NCI-H69 (cell line): ENCODE measurements at regions not wholly inside any gene's neighbourhood (a gene's known extent, or its start where the extent isn't known, plus 50 kb on each side); places are given as distances from the start of the nearest gene placed in this dataset.

Experiments
- DNase-seq: peaks from one replicate; lab custom pipeline; 2025; lab: John Stamatoyannopoulos, UW

DNA sequence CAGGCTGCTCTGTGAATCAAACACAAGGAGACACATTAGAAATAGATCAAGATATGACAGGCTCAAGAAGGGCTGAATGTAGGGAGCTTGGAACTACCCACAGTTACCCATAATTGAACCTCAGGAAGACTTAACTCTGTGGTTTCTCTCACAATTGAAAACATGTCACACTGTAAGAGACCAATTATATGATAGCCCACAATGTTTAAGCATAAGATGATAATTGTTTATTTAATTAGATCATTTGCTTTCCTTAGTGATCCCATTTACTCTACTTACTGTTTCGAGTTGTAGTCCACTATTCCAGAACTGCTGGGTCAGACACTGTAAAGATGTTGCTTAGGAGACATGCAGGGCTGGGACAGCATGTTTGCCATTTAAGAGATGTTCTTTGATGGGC lies 201.3 kb upstream of the RARB start:
- peak; percentile 16 for DNase-seq

DNA sequence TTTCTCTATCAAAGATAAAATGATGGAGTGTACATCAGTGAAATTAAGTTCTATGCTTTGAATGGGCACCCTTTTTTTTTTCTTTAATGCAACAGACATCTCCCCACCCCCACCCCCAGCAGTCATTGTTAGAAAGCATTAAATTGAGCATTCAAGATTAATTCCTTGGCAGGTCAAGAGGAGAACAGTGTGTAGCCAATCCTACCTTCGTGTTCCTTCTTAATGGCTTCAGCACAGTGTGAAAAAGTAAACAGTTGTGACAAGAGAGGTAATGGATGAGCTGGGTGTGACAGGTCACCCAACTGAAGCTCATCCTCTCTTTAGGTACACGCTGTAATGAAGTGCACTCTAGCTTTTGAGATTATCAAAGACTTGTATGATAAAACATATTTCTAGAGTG lies 198.5 kb upstream of the RARB start:
- peak; percentile 94 for DNase-seq

DNA sequence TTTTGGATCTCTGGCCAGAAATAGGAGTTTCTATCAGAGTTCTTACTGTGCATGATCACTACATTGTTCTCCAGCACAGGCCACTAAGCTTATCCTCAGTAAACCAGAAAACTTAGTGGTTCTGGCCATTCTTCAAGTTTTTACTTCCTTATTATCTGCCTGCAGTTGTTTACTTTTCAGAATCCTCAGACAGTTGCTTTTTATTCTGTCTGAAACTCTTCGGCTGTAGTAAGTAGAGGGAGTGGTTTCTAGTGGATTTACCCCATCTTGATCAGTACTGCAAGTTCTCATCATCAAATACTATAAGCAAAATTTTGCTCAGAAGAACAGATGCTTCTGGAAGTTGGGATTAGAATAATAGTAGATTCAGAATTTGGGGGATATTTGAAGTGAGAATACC lies 193.0 kb upstream of the RARB start:
- no peak for DNase-seq

- no peak for DNase-seq
Measured at GRCh38 chr3:25235466-25235865, 192.6 kb upstream of the RARB start.

GRCh38 chr3:25237602-25238001 lies 190.5 kb upstream of the RARB start:
- no peak for DNase-seq

GRCh38 chr3:25239042-25239441 lies 189.0 kb upstream of the RARB start:
- DNase-seq, result no peak

GRCh38 chr3:25246913-25247312 lies 181.2 kb upstream of the RARB start:
- DNase-seq, result no peak

DNA sequence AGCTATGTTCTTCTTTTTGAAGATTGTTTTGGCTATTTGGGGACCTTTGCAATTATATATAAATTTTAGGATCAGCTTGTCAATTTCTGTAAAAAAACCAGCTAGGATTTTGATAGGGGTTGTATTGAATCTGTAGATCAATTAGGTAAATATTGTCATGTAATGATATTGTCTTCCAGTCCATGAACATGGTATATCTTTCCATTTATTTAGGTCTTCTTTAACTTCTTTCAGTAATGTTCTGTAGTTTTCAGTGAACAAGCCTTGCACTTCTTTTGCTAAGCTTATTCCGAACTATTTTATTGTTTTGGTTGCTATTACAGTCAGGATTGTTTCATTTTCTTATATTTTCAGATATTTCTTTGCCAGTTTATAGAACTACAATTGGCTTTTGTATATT lies 175.8 kb upstream of the RARB start:
- DNase-seq, result no peak

GRCh38 chr3:25257026-25257425 lies 171.0 kb upstream of the RARB start:
- DNase-seq, result no peak

DNA sequence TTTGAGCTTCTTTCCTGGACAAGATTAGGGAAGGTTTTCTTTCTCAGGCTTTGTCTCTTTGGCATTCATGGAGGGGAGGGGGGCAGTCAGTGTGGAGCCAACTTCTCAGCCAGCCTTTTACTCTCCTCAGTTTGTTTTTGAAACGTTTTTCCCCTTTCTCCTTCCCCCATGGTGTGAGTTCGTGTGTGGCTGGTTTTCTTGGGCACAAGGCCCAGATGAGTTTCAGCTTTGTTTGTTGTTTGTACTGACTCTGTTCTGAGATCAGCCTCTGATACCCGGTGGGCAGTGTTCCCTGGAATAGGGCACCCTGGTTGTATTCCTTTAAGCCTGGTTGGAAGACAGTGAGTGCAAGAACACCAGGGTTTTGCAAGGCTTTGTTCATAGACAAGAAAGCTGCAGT lies 168.2 kb upstream of the RARB start:
- peak; percentile 20 for DNase-seq

GRCh38 chr3:25262322-25262721 lies 165.7 kb upstream of the RARB start:
- DNase-seq, result no peak

DNA sequence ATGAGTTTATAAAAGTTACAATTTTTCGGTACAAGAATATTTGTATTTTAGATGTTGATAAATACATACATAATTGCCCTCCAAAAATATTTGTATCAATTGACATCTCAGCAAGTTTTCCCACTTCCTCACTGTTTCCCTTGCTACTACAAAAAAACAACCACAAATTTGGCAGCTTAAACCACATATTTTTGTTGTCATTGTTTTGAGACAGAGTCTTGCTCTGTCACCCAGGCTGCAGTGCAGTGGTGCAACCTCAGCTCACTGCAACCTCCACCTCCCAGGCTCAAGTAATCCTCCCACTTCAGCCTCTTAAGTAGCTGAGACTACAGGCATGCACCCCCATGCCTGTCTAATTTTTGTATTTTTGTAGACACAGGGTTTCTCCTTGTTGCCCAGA lies 162.8 kb upstream of the RARB start:
- no peak for DNase-seq

- DNase-seq, result no peak
Measured at GRCh38 chr3:25266677-25267076, 161.4 kb upstream of the RARB start.

- no peak for DNase-seq
Measured at GRCh38 chr3:25272090-25272489, 156.0 kb upstream of the RARB start.

GRCh38 chr3:25273582-25274171 lies 154.4 kb upstream of the RARB start:
- no peak for DNase-seq

DNA sequence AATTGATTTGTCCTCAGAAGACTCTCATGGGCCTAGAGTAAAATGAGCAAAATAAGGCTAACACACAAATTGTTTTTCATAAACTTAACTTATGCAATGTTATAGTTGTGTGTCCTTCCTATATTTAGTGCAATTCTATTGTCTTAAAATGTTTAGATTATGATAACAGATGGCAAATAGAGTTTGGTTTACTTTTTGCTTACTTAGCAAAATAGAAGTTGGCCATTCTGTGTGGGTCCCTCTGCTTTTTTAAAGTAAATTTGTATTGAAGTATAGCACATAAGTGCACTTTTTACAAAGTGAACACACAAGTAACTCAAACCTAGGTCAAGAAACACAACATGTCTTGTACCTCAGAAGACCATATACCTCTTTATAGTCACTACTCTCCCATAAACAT lies 150.6 kb upstream of the RARB start:
- no peak for DNase-seq

GRCh38 chr3:25281041-25281731 lies 146.9 kb upstream of the RARB start:
- peak; percentile 98 for DNase-seq

- no peak for DNase-seq
Measured at GRCh38 chr3:25281732-25282126, 146.3 kb upstream of the RARB start.

DNA sequence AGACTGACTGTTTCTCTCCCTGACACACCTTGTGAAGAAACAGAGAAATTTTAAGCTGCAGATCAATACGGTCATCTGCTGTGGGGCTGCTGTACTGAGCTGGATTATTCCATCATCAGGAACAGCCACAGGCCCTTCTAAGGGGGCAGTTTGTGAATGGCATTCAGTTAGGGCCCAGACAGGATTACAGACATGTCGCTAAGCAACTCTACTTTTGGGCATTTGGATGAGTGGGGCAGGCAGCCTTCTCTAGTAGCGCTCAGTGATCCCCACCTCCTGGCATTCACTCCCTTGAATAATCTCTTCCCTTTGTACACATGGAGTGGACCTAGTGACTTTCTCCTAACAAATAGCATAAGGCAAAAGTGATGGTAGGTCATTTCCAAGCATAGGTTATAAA lies 144.4 kb upstream of the RARB start:
- no peak for DNase-seq

DNA sequence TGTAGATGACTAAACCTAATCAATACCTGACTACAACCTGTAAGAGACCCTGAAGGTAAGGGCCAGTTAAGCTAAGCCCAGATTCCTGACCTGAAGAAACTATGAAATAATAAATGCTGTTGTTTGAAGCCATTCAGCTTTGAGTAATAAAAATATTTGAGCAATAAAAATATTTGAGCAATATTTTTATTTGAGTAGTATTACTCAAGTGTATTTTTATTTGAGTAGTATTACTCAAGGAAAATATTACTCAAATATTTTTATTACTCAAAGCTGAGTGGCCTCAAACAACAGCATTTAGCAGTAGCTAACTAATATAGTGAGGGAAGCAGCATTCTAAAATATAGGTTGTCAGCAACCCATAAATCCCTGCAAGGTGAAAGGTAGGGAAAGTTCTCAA lies 143.8 kb upstream of the RARB start:
- no peak for DNase-seq

- no peak for DNase-seq
Measured at GRCh38 chr3:25287291-25287884, 140.7 kb upstream of the RARB start.

DNA sequence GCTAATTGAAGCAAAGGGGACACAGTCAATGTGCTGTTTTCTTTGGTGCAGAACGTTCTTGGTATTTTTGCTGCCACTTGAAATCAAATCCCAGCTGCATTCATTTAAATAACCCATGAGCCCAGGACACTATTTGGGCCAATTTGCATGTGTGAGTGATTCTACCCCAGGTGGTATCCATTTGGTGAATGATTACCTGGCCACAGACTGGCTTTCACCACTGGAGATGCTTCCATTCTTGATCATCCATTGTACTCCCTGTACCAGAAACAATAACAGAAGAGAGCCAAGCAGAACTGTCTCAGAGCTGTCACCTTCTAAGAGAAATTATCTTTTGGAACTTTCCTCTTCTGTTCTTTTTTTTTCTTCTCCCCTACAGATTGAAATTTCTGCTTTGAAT lies 139.7 kb upstream of the RARB start:
- peak; percentile 60 for DNase-seq

GRCh38 chr3:25289156-25289555 lies 138.9 kb upstream of the RARB start:
- DNase-seq, result peak; percentile 35

GRCh38 chr3:25289663-25290062 lies 138.4 kb upstream of the RARB start:
- DNase-seq, result no peak
